Fibroblast of mammary gland (primary cell): ENCODE measurements at regions not wholly inside any gene's neighbourhood (a gene's known extent, or its start where the extent isn't known, plus 50 kb on each side); places are given as distances from the start of the nearest gene placed in this dataset.

Experiments used
- DNase-seq: peaks from one replicate; pipeline ENCODE4 v3.0.0-alpha.2; 2010; ENCODE audit warnings: low read depth
- H3K4me3 ChIP-seq: 2 replicates; pipeline ENCODE4 v1.5.1; 2011; ENCODE audit warnings: low read depth, mild to moderate bottlenecking, low read length, moderate library complexity; ENCODE audit not compliant: control insufficient read depth
- CTCF ChIP-seq: conservative IDR thresholded peaks from 2 replicates; pipeline ENCODE4 v1.5.1; 2011; ENCODE audit warnings: low read depth, low read length, inconsistent platforms; ENCODE audit not compliant: control insufficient read depth, insufficient read depth

- TF ChIP-seq CTCF, result no peak
- H3K4me3 ChIP-seq, result no peak overlapping the region
- peak; percentile 52 for DNase-seq
Measured at GRCh38 chr18:77481541-77481940, 231.9 kb downstream of the GALR1 start.

GRCh38 chr18:77482190-77483085, 232.8 kb downstream of the GALR1 start:
- H3K4me3 ChIP-seq, result no peak overlapping the region
- no peak for TF ChIP-seq CTCF
- no peak for DNase-seq

GRCh38 chr18:77486985-77487384, 237.3 kb downstream of the GALR1 start:
- TF ChIP-seq CTCF, result no peak
- peak; percentile 72 for DNase-seq

GRCh38 chr18:77487951-77488740, 238.5 kb downstream of the GALR1 start:
- no peak for DNase-seq
- H3K4me3 ChIP-seq, result no peak overlapping the region
- no peak for TF ChIP-seq CTCF

More at GRCh38 chr18:77486985-77487384, 237.3 kb downstream of the GALR1 start:
- no peak overlapping the region for H3K4me3 ChIP-seq

GRCh38 chr18:77495079-77495478, 245.4 kb downstream of the GALR1 start:
- H3K4me3 ChIP-seq, result no peak overlapping the region
- DNase-seq, result no peak
- no peak for TF ChIP-seq CTCF

GRCh38 chr18:77495982-77496690, 246.5 kb downstream of the GALR1 start:
- no peak for TF ChIP-seq CTCF
- H3K4me3 ChIP-seq, result no peak overlapping the region
- no peak for DNase-seq
